Neutrophil (primary cell): ENCODE measurements at regions not wholly inside any gene's neighbourhood (a gene's known extent, or its start where the extent isn't known, plus 50 kb on each side); places are given as distances from the start of the nearest gene placed in this dataset.

Experiments
- H3K27ac ChIP-seq: fragments of 200-600 bp; sonication (generic); 2 replicates; pipeline ENCODE4 v1.5.1; 2016; ENCODE audit warnings: mild to moderate bottlenecking, moderate library complexity
- H3K27me3 ChIP-seq: fragments of 200-600 bp; sonication (generic); 2 replicates; pipeline ENCODE4 v1.6.0; 2016; ENCODE audit warnings: mild to moderate bottlenecking
- H3K36me3 ChIP-seq: fragments of 200-600 bp; sonication (generic); 2 replicates; pipeline ENCODE4 v1.5.1; 2017
- H3K4me1 ChIP-seq, 2 experiments: fragments of 200-600 bp in 1 of 2; sonication (generic) in 1 of 2; 1 replicate in 1 of 2; 2 replicates in 1 of 2; pipeline versions ENCODE4 v1.5.1 to v1.6.1; 2013 to 2016; ENCODE audit warnings: low read depth in 1 of 2, low read length in 1 of 2, mild to moderate bottlenecking in 1 of 2, moderate library complexity in 1 of 2; ENCODE audit not compliant: control insufficient read depth in 1 of 2, insufficient read depth in 1 of 2
- H3K4me3 ChIP-seq, 2 experiments: fragments of 200-600 bp in 1 of 2; sonication (generic) in 1 of 2; 1 replicate in 1 of 2; 2 replicates in 1 of 2; pipeline ENCODE4 v1.5.1; 2013 to 2016; ENCODE audit warnings: low read depth in 1 of 2, low read length in 1 of 2, mild to moderate bottlenecking in 1 of 2, moderate library complexity in 1 of 2
- H3K9me3 ChIP-seq: fragments of 200-600 bp; sonication (generic); 2 replicates; pipeline ENCODE4 v1.5.1; 2016
- TF ChIP-seq, protein P1 (sequence below): fragments of 200-600 bp; sonication (generic); IDR thresholded peaks from 2 replicates; pipeline ENCODE4 v1.5.1; 2016; ENCODE audit warnings: antibody characterized with exemption

DNA sequence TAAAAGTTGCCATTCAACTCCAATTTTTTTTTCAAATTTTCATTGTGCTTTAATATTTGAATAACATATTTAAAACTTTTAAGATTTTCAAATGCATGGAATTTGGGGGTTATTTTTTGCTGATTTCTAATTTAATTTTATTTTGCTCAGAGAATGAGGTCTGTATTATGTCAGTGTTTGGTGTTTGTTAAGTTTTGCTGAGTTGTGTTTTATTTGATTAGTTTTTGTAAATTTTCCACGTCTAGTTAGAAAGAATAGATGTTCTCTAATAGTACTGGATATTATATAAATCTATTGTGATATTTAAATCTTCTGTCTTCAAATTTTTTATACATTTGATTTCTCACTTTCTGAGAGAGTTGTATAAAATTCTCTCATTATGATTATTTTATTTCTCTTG, 145.9 kb downstream of the MACIR start:
- TF ChIP-seq, protein P1, sequence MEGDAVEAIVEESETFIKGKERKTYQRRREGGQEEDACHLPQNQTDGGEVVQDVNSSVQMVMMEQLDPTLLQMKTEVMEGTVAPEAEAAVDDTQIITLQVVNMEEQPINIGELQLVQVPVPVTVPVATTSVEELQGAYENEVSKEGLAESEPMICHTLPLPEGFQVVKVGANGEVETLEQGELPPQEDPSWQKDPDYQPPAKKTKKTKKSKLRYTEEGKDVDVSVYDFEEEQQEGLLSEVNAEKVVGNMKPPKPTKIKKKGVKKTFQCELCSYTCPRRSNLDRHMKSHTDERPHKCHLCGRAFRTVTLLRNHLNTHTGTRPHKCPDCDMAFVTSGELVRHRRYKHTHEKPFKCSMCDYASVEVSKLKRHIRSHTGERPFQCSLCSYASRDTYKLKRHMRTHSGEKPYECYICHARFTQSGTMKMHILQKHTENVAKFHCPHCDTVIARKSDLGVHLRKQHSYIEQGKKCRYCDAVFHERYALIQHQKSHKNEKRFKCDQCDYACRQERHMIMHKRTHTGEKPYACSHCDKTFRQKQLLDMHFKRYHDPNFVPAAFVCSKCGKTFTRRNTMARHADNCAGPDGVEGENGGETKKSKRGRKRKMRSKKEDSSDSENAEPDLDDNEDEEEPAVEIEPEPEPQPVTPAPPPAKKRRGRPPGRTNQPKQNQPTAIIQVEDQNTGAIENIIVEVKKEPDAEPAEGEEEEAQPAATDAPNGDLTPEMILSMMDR = no peak
- H3K27ac ChIP-seq = no peak overlapping the region
- H3K4me3 ChIP-seq = no peak overlapping the region
- no peaks in the 10 kb centered on the region for H3K36me3 ChIP-seq
- H3K27me3 ChIP-seq = no peaks in the 10 kb centered on the region
- peaks cover 0 to under 1% of the 10 kb centered on the region in 2 experiments for H3K4me1 ChIP-seq
- H3K9me3 ChIP-seq = no peaks in the 10 kb centered on the region

- TF ChIP-seq, protein P1 = no peak
- Histone ChIP-seq H3K27ac (no peak overlapping the region), H3K4me3 (no peak overlapping the region)
Observed at GRCh38 chr5:103402851-103403250, 144.3 kb downstream of the MACIR start.

GRCh38 chr5:103397739-103398581, 139.4 kb downstream of the MACIR start:
- Histone ChIP-seq H3K27me3 (no peaks in the 10 kb centered on the region), H3K36me3 (no peaks in the 10 kb centered on the region), H3K4me1 (peaks cover 18 to 22% of the 10 kb centered on the region in 2 experiments), H3K4me3 (no peak overlapping the region), H3K27ac (no peak overlapping the region), H3K9me3 (no peaks in the 10 kb centered on the region)
- TF ChIP-seq, protein P1 = no peak

More at GRCh38 chr5:103402851-103403250, 144.3 kb downstream of the MACIR start:
- H3K9me3 ChIP-seq = no peaks in the 10 kb centered on the region
- H3K27me3 ChIP-seq = no peaks in the 10 kb centered on the region
- H3K36me3 ChIP-seq = no peaks in the 10 kb centered on the region
- no peaks in the 10 kb centered on the region for H3K4me1 ChIP-seq

- no peak overlapping the region for H3K27ac ChIP-seq
- H3K4me1 ChIP-seq = peaks cover 26 to 36% of the 10 kb centered on the region in 2 experiments
Observed at GRCh38 chr5:103394676-103395075, 136.1 kb downstream of the MACIR start.

GRCh38 chr5:103393101-103393754, 134.7 kb downstream of the MACIR start:
- TF ChIP-seq, protein P1 = no peak
- peaks cover 26 to 36% of the 10 kb centered on the region in 2 experiments for H3K4me1 ChIP-seq
- H3K36me3 ChIP-seq = no peaks in the 10 kb centered on the region
- peak overlapping the region; percentile 80 for H3K27ac ChIP-seq
- H3K9me3 ChIP-seq = no peaks in the 10 kb centered on the region
- H3K27me3 ChIP-seq = no peaks in the 10 kb centered on the region
- H3K4me3 ChIP-seq = peak overlapping the region in 1 of 2 experiments; percentile 3

More at GRCh38 chr5:103394676-103395075, 136.1 kb downstream of the MACIR start:
- no peaks in the 10 kb centered on the region for H3K9me3 ChIP-seq
- H3K4me3 ChIP-seq = no peak overlapping the region
- TF ChIP-seq, protein P1 = no peak
- H3K27me3 ChIP-seq = no peaks in the 10 kb centered on the region
- H3K36me3 ChIP-seq = no peaks in the 10 kb centered on the region
